ENCODE measurements at regions not wholly inside any gene's neighbourhood (a gene's known extent, or its start where the extent isn't known, plus 50 kb on each side); places are given as distances from the start of the nearest gene placed in this dataset.

DNA sequence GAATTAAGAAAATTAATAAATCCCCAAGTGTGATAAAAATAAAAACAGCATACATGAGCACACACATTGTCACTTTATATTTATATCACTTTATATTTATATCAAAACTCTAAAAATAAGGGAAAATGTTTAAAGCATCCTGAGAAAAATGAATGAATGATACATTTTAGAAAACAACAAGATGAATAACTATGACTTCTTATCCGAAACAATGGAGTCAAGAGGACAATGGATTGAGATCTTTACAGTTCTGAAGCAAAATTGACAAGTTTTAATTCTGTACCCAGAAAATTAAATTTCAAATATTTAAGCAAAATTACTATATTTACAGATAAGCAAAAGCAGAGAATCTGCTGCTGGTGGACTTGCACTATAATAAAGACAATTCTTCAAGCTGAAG is 512.6 kb downstream of the MRPL39 start:
- Histone ChIP-seq H3K4me3 (no peak overlapping the region), H3K9me3 (no peaks in the 10 kb centered on the region), H3K27me3 (no peaks in the 10 kb centered on the region), H3K36me3 (no peaks in the 10 kb centered on the region), H3K4me1 (no peaks in the 10 kb centered on the region), H3K27ac (no peak overlapping the region)
- DNase-seq: no peak
- TF ChIP-seq POLR2AphosphoS5 (IDR thresholded peaks at IDR 0.05): no peak
- no peak for TF ChIP-seq POLR2A (IDR thresholded peaks at IDR 0.05)
- TF ChIP-seq EP300 (IDR thresholded peaks at IDR 0.05): no peak
- TF ChIP-seq, protein P1, sequence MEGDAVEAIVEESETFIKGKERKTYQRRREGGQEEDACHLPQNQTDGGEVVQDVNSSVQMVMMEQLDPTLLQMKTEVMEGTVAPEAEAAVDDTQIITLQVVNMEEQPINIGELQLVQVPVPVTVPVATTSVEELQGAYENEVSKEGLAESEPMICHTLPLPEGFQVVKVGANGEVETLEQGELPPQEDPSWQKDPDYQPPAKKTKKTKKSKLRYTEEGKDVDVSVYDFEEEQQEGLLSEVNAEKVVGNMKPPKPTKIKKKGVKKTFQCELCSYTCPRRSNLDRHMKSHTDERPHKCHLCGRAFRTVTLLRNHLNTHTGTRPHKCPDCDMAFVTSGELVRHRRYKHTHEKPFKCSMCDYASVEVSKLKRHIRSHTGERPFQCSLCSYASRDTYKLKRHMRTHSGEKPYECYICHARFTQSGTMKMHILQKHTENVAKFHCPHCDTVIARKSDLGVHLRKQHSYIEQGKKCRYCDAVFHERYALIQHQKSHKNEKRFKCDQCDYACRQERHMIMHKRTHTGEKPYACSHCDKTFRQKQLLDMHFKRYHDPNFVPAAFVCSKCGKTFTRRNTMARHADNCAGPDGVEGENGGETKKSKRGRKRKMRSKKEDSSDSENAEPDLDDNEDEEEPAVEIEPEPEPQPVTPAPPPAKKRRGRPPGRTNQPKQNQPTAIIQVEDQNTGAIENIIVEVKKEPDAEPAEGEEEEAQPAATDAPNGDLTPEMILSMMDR (IDR thresholded peaks at IDR 0.05): no peak
- WGBS, 2 donors: 77 to 88% methylated on average over 1 of the region's 1 CpG
- intact Hi-C loops (cut with DNase I): no loop called here

GRCh38 chr21:25092441-25093011 is 514.8 kb downstream of the MRPL39 start:
- no peaks in the 10 kb centered on the region for H3K36me3 ChIP-seq
- no peak overlapping the region for H3K4me3 ChIP-seq
- 86 to 91% methylated on average over 8 of the region's 8 CpGs for WGBS, 2 donors
- TF ChIP-seq POLR2A (IDR thresholded peaks at IDR 0.05) (no peak), POLR2AphosphoS5 (IDR thresholded peaks at IDR 0.05) (no peak), EP300 (IDR thresholded peaks at IDR 0.05) (no peak)
- TF ChIP-seq, protein P1 (IDR thresholded peaks at IDR 0.05): no peak
- DNase-seq: no peak
- no peaks in the 10 kb centered on the region for H3K4me1 ChIP-seq
- H3K9me3 ChIP-seq: no peaks in the 10 kb centered on the region
- intact Hi-C loops (cut with DNase I): no loop called here
- H3K27ac ChIP-seq: no peak overlapping the region
- H3K27me3 ChIP-seq: no peaks in the 10 kb centered on the region

- Histone ChIP-seq H3K27ac (no peak overlapping the region), H3K27me3 (no peaks in the 10 kb centered on the region), H3K4me3 (no peak overlapping the region), H3K9me3 (no peaks in the 10 kb centered on the region), H3K4me1 (no peaks in the 10 kb centered on the region), H3K36me3 (no peaks in the 10 kb centered on the region)
- TF ChIP-seq POLR2AphosphoS5 (IDR thresholded peaks at IDR 0.05): no peak
- TF ChIP-seq, protein P1 (IDR thresholded peaks at IDR 0.05): no peak
- no peak for TF ChIP-seq EP300 (IDR thresholded peaks at IDR 0.05)
- no peak for TF ChIP-seq POLR2A (IDR thresholded peaks at IDR 0.05)
- WGBS, 2 donors: 75 to 82% methylated on average over 4 of the region's 4 CpGs
- no peak for DNase-seq
- intact Hi-C loops (cut with DNase I): no loop called here
Observed at GRCh38 chr21:25081096-25081495, 526.2 kb downstream of the MRPL39 start.

DNA sequence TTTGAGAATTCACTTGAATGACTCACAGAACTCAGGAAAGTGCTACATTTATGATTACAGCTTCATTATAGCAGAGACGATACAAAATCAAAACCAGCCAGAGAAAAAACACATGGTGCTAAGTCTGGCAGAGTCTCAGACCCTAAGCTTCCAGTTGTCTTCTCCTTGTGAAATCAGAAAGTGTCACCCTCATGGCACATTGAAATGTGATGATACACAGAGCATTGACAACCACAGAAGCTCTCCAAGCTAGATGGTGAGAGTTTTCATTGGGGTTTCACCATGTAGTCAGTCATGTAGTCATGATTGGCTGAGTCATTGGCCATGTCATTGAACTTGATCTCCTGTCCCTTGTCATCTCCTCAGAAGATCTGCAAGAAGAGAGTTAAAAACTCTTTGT is 526.6 kb downstream of the MRPL39 start:
- Histone ChIP-seq H3K4me3 (no peak overlapping the region), H3K9me3 (no peaks in the 10 kb centered on the region), H3K27me3 (no peaks in the 10 kb centered on the region), H3K36me3 (no peaks in the 10 kb centered on the region), H3K27ac (no peak overlapping the region), H3K4me1 (no peaks in the 10 kb centered on the region)
- DNase-seq: no peak
- intact Hi-C loops (cut with DNase I): no loop called here
- WGBS, 2 donors: 84 to 92% methylated on average over 1 of the region's 1 CpG
- no peak for TF ChIP-seq EP300 (IDR thresholded peaks at IDR 0.05)
- TF ChIP-seq POLR2AphosphoS5 (IDR thresholded peaks at IDR 0.05): no peak
- TF ChIP-seq POLR2A (IDR thresholded peaks at IDR 0.05): no peak
- TF ChIP-seq, protein P1 (IDR thresholded peaks at IDR 0.05): no peak

DNA sequence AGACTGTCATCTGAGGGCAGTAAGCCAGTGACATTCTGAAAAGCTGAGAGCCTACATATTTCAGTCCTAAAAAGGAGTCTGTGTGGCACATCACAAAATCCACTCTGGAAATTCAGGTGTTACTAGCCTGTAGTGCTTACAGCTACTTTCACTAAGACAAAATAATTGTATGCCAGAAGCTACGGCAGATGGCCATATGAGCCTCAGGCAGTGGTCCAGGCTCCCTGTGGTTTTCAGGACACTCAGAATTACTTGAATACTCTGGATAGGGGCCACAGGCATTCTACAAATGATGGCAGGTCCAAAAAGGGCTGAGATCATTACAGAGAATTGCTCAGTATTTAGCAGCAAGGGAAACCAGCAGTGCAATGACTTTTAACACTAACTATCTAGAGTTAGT is 527.1 kb downstream of the MRPL39 start:
- no peaks in the 10 kb centered on the region for H3K4me1 ChIP-seq
- no peak for DNase-seq
- H3K27me3 ChIP-seq: no peaks in the 10 kb centered on the region
- no peak overlapping the region for H3K4me3 ChIP-seq
- intact Hi-C loops (cut with DNase I): no loop called here
- TF ChIP-seq, protein P1 (IDR thresholded peaks at IDR 0.05): no peak
- TF ChIP-seq EP300 (IDR thresholded peaks at IDR 0.05) (no peak), POLR2A (IDR thresholded peaks at IDR 0.05) (no peak), POLR2AphosphoS5 (IDR thresholded peaks at IDR 0.05) (no peak)
- 81 to 83% methylated on average over 1 of the region's 1 CpG for WGBS, 2 donors
- H3K9me3 ChIP-seq: no peaks in the 10 kb centered on the region
- no peaks in the 10 kb centered on the region for H3K36me3 ChIP-seq
- no peak overlapping the region for H3K27ac ChIP-seq
